Nephron progenitor cell (in vitro differentiated cells): ENCODE measurements at regions not wholly inside any gene's neighbourhood (a gene's known extent, or its start where the extent isn't known, plus 50 kb on each side); places are given as distances from the start of the nearest gene placed in this dataset.

Source experiments
- DNase-seq: peaks from one replicate; pipeline ENCODE4 v3.0.0; 2021
- H3K27ac Mint-ChIP-seq: 2 replicates; pipeline ENCODE4 v1.8.0; 2021; ENCODE audit warnings: mild to moderate bottlenecking, moderate library complexity, mixed read lengths
- H3K27me3 Mint-ChIP-seq: 2 replicates; pipeline ENCODE4 v1.8.0; 2021; ENCODE audit warnings: mild to moderate bottlenecking, low read depth, mixed read lengths; ENCODE audit not compliant: poor library complexity
- H3K36me3 Mint-ChIP-seq: 2 replicates; pipeline ENCODE4 v1.8.0; 2021; ENCODE audit warnings: low read depth, mixed read lengths
- H3K4me1 Mint-ChIP-seq: 2 replicates; pipeline ENCODE4 v1.8.0; 2021; ENCODE audit warnings: mixed read lengths
- H3K4me3 Mint-ChIP-seq: 2 replicates; pipeline ENCODE4 v1.8.0; 2021; ENCODE audit warnings: mild to moderate bottlenecking, moderate library complexity, mixed read lengths
- H3K9me3 Mint-ChIP-seq: 2 replicates; pipeline ENCODE4 v1.8.0; 2021; ENCODE audit warnings: mild to moderate bottlenecking, moderate library complexity, mixed read lengths
- TF ChIP-seq, protein P1 (sequence below): fragments of 200-600 bp; sonication (generic); IDR thresholded peaks from 2 replicates; pipeline ENCODE4 v1.5.0; 2021; ENCODE audit warnings: antibody characterized with exemption

DNA sequence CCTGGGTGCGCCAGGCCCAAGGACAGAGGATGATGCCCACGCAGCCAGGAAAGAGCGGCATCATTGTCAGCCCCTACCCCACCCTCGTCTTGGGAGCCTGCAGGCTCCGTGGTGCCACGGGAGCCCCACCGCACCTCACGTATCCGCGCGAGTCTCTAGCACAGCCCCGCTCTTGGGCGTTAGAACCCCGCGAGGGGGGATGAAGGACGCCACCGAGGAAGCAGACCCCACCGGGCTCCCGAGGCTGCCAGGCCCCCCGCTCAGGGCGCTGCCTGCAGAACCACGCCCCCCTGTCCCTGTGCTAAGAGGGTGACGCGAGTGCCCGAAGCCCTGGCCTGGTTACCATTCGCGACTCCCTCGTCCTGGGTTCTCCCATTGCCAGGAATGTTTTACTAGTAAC lies 52.3 kb upstream of the MS4A8 start:
- Mint-ChIP-seq H3K27me3 (no peaks in the 10 kb centered on the region), H3K4me3 (no peak overlapping the region), H3K27ac (no peak overlapping the region), H3K9me3 (peaks cover 37% of the 10 kb centered on the region), H3K36me3 (no peaks in the 10 kb centered on the region), H3K4me1 (no peaks in the 10 kb centered on the region)
- no peak for DNase-seq
- TF ChIP-seq, protein P1, sequence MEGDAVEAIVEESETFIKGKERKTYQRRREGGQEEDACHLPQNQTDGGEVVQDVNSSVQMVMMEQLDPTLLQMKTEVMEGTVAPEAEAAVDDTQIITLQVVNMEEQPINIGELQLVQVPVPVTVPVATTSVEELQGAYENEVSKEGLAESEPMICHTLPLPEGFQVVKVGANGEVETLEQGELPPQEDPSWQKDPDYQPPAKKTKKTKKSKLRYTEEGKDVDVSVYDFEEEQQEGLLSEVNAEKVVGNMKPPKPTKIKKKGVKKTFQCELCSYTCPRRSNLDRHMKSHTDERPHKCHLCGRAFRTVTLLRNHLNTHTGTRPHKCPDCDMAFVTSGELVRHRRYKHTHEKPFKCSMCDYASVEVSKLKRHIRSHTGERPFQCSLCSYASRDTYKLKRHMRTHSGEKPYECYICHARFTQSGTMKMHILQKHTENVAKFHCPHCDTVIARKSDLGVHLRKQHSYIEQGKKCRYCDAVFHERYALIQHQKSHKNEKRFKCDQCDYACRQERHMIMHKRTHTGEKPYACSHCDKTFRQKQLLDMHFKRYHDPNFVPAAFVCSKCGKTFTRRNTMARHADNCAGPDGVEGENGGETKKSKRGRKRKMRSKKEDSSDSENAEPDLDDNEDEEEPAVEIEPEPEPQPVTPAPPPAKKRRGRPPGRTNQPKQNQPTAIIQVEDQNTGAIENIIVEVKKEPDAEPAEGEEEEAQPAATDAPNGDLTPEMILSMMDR, result no peak
